ENCODE measurements at regions not wholly inside any gene's neighbourhood (a gene's known extent, or its start where the extent isn't known, plus 50 kb on each side); places are given as distances from the start of the nearest gene placed in this dataset.

- H3K4me3 ChIP-seq (ENCODE audit: low read depth, low read length), result no peak overlapping the region
- TF ChIP-seq, protein P1, sequence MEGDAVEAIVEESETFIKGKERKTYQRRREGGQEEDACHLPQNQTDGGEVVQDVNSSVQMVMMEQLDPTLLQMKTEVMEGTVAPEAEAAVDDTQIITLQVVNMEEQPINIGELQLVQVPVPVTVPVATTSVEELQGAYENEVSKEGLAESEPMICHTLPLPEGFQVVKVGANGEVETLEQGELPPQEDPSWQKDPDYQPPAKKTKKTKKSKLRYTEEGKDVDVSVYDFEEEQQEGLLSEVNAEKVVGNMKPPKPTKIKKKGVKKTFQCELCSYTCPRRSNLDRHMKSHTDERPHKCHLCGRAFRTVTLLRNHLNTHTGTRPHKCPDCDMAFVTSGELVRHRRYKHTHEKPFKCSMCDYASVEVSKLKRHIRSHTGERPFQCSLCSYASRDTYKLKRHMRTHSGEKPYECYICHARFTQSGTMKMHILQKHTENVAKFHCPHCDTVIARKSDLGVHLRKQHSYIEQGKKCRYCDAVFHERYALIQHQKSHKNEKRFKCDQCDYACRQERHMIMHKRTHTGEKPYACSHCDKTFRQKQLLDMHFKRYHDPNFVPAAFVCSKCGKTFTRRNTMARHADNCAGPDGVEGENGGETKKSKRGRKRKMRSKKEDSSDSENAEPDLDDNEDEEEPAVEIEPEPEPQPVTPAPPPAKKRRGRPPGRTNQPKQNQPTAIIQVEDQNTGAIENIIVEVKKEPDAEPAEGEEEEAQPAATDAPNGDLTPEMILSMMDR (IDR thresholded peaks at IDR 0.05; ENCODE audit: borderline replicate concordance, insufficient read depth, low read depth, low read length), result no peak
Observed at GRCh38 chr11:116271479-116271878, 501.3 kb downstream of the BUD13 start.

DNA sequence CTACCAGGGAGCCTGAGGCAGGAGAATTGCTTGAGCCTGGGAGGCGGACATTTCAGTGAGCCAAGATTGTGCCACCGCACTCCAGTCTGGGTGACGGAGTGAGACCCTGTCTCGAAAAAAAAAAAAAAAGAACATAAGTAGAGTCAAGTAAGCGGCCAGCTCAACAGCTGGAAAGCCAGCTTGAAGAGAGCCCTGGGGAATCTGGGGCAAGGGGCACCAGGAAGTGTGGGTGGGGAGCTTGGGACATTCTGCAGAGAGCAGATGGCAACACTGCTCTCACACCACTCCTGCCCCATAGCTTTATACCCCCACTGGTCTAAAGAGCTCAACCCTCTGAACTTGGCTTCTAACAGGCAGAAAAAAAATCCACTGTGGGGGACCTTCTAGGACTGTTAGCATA is 505.6 kb downstream of the BUD13 start:
- TF ChIP-seq, protein P1 (IDR thresholded peaks at IDR 0.05; ENCODE audit: borderline replicate concordance, insufficient read depth, low read depth, low read length), result no peak
- no peak overlapping the region for H3K4me3 ChIP-seq (ENCODE audit: low read depth, low read length)

DNA sequence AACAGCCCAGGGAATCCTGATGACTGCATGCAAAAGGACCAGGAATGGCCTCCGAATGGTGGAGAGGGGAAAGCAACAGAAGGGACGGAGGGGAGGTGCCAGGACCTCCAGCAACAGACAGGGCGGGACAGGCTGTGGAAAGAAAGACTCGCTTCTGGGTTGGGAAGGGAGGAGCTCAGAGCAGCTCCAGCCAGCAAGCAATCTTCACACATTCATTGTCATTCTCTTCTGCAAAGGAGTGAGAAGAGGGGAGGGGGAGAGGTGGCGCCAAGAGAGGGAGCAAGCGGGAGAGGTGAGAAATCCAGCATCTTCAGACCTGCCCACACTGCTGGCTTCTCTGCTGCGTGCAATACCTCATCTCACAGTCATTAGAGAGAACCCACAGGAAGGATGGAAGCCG is 509.0 kb downstream of the BUD13 start:
- TF ChIP-seq, protein P1 (IDR thresholded peaks at IDR 0.05; ENCODE audit: borderline replicate concordance, insufficient read depth, low read depth, low read length), result no peak
- no peak overlapping the region for H3K4me3 ChIP-seq (ENCODE audit: low read depth, low read length)

DNA sequence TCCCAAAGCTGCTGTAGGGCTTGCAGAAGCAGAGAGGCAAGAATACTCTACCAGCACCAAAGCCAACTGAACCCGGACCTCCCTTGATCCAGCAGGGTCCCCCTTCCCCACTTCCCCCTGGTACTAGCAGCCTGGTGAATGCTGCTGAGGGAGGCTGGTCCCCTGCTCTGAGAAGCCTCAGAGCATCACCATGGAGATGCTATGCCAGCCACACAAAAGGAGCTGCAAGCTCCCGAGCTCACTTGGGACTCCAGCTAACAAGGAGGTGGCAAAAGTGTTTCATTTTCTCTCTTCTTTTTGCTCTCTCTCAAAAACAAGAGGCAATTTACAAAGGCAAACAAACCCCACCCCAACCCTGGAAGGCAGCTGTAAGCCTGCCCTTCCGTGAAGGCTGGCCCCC is 509.8 kb downstream of the BUD13 start:
- H3K4me3 ChIP-seq (ENCODE audit: low read depth, low read length), result no peak overlapping the region

GRCh38 chr11:116262370-116262769 is 510.4 kb downstream of the BUD13 start:
- TF ChIP-seq, protein P1 (IDR thresholded peaks at IDR 0.05; ENCODE audit: borderline replicate concordance, insufficient read depth, low read depth, low read length), result no peak
- no peak overlapping the region for H3K4me3 ChIP-seq (ENCODE audit: low read depth, low read length)

More for the DNA sequence above, 509.8 kb downstream of the BUD13 start:
- TF ChIP-seq, protein P1 (IDR thresholded peaks at IDR 0.05; ENCODE audit: borderline replicate concordance, insufficient read depth, low read depth, low read length), result no peak

GRCh38 chr11:116261606-116262005 is 511.2 kb downstream of the BUD13 start:
- TF ChIP-seq, protein P1 (IDR thresholded peaks at IDR 0.05; ENCODE audit: borderline replicate concordance, insufficient read depth, low read depth, low read length), result no peak
- H3K4me3 ChIP-seq (ENCODE audit: low read depth, low read length), result no peak overlapping the region

DNA sequence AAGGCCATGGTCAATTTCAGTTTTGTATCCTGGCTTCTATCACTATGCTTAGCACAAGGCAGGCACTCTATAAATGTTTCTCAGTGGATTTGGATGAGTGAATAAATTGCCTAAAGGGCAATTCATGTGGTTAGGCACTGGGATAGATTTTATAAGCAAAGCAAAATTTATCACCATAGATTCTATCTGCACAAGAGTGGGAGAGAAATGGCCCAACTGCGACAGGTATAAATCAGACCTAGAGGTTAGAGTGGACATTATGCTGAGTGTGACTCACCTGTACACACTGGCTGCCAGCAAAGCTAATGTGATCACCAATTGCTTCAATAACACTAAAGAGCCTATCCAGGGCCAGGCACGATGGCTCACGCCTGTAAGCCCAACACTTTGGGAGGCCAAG is 514.0 kb downstream of the BUD13 start:
- H3K4me3 ChIP-seq (ENCODE audit: low read depth, low read length), result no peak overlapping the region
- TF ChIP-seq, protein P1 (IDR thresholded peaks at IDR 0.05; ENCODE audit: borderline replicate concordance, insufficient read depth, low read depth, low read length), result no peak

Measured in GM12875 (cell line).